Prostate gland (tissue), 2 donors: ENCODE measurements at regions not wholly inside any gene's neighbourhood (a gene's known extent, or its start where the extent isn't known, plus 50 kb on each side); places are given as distances from the start of the nearest gene placed in this dataset.

Experiments used
- CTCF ChIP-seq, 4 experiments: fragments of 200-600 bp in 2 of 4; fragments of 450-650 bp in 2 of 4; sonication (generic) in 2 of 4; IDR thresholded peaks; 1 replicate in 3 of 4; 2 replicates in 1 of 4; pipeline ENCODE4 v1.5.1; 2016 to 2019; ENCODE audit warnings: antibody characterized with exemption in 4 of 4, mild to moderate bottlenecking in 2 of 4, moderate library complexity in 2 of 4
- POLR2A ChIP-seq: fragments of 450-650 bp; IDR thresholded peaks from one replicate; pipeline ENCODE4 v1.6.1; 2016; ENCODE audit warnings: antibody characterized with exemption, mild to moderate bottlenecking
- POLR2AphosphoS5 ChIP-seq: sonication (generic); formaldehyde crosslinking; IDR thresholded peaks from one replicate; pipeline ENCODE4 v1.6.1; 2017; ENCODE audit warnings: antibody characterized with exemption

GRCh38 chr20:57959589-57959988 lies 249.8 kb upstream of the PMEPA1 start:
- TF ChIP-seq POLR2AphosphoS5 (no peak), POLR2A (no peak), CTCF (IDR thresholded peaks at IDR 0.05) (no peak)
